H9 (cell line): ENCODE measurements at regions not wholly inside any gene's neighbourhood (a gene's known extent, or its start where the extent isn't known, plus 50 kb on each side); places are given as distances from the start of the nearest gene placed in this dataset.
"Not testable (repeated sequence)": the region's sequence is repeated elsewhere in the genome, so short reads cannot be mapped to it uniquely, and the experiment has no call there.

Experiments used
- DNase-seq: peaks from one replicate; pipeline ENCODE4 v3.0.0-alpha.2; 2017
- H2AFZ ChIP-seq: one replicate; pipeline ENCODE4 v1.6.1; 2013; ENCODE audit warnings: mild to moderate bottlenecking, low read length, control low read depth, moderate library complexity
- H2AK5ac ChIP-seq: 2 replicates; pipeline ENCODE4 v1.6.1; 2013; ENCODE audit warnings: low read length, control low read depth, mixed read lengths; ENCODE audit not compliant: insufficient read length
- H2BK120ac ChIP-seq: one replicate; pipeline ENCODE4 v1.6.1; 2013; ENCODE audit warnings: low read depth, mild to moderate bottlenecking, low read length, control low read depth, inconsistent platforms; ENCODE audit not compliant: poor library complexity, severe bottlenecking
- H2BK12ac ChIP-seq: 2 replicates; pipeline ENCODE4 v1.6.1; 2013; ENCODE audit warnings: low read length, control low read depth, mixed read lengths, low read depth; ENCODE audit not compliant: insufficient read length
- H2BK15ac ChIP-seq: 2 replicates; pipeline ENCODE4 v1.6.1; 2013; ENCODE audit warnings: low read depth, low read length, control low read depth
- H2BK20ac ChIP-seq: one replicate; pipeline ENCODE4 v1.6.1; 2013; ENCODE audit warnings: low read depth, mild to moderate bottlenecking, low read length, control low read depth, inconsistent platforms; ENCODE audit not compliant: poor library complexity, severe bottlenecking
- H2BK5ac ChIP-seq: 2 replicates; pipeline ENCODE4 v1.6.1; 2013; ENCODE audit warnings: low read length, control low read depth, mixed read lengths; ENCODE audit not compliant: insufficient read length
- H3K14ac ChIP-seq: 2 replicates; pipeline ENCODE4 v1.6.1; 2013; ENCODE audit warnings: low read length, control low read depth; ENCODE audit not compliant: insufficient read depth
- H3K18ac ChIP-seq: 2 replicates; pipeline ENCODE4 v1.6.1; 2013; ENCODE audit warnings: low read depth, mild to moderate bottlenecking, mixed read lengths, low read length, control low read depth; ENCODE audit not compliant: insufficient read length
- H3K23ac ChIP-seq: 2 replicates; pipeline ENCODE4 v1.6.1; 2013; ENCODE audit warnings: low read length, control low read depth, mixed read lengths, low read depth; ENCODE audit not compliant: insufficient read length
- H3K23me2 ChIP-seq: 2 replicates; pipeline ENCODE4 v1.6.1; 2013; ENCODE audit warnings: low read depth, mild to moderate bottlenecking, mixed read lengths, low read length, control low read depth; ENCODE audit not compliant: insufficient read length, poor library complexity, severe bottlenecking
- H3K27ac ChIP-seq: 2 replicates; pipeline ENCODE4 v1.5.1; 2013; ENCODE audit warnings: low read length, control low read depth, mixed read lengths, low read depth; ENCODE audit not compliant: insufficient read length
- H3K27me3 ChIP-seq: 2 replicates; pipeline ENCODE4 v1.6.1; 2013; ENCODE audit warnings: low read length, control low read depth, inconsistent platforms; ENCODE audit not compliant: insufficient read depth
- H3K4ac ChIP-seq: 2 replicates; pipeline ENCODE4 v1.6.1; 2013; ENCODE audit warnings: low read depth, mild to moderate bottlenecking, control low read depth, inconsistent platforms, low read length, moderate library complexity
- H3K4me1 ChIP-seq: 2 replicates; pipeline ENCODE4 v1.6.1; 2013; ENCODE audit warnings: low read length, control low read depth, inconsistent platforms; ENCODE audit not compliant: insufficient read depth
- H3K4me2 ChIP-seq: 2 replicates; pipeline ENCODE4 v1.6.1; 2013; ENCODE audit warnings: low read length, control low read depth, mixed read lengths; ENCODE audit not compliant: insufficient read length, insufficient read depth
- H3K56ac ChIP-seq: 2 replicates; pipeline ENCODE4 v1.6.1; 2013; ENCODE audit warnings: low read depth, mild to moderate bottlenecking, mixed read lengths, low read length, control low read depth; ENCODE audit not compliant: insufficient read length
- H3K79me1 ChIP-seq: 2 replicates; pipeline ENCODE4 v1.6.1; 2013; ENCODE audit warnings: low read depth, mild to moderate bottlenecking, moderate library complexity, low read length, control low read depth, inconsistent platforms; ENCODE audit not compliant: insufficient read depth, poor library complexity, severe bottlenecking
- H3K79me2 ChIP-seq: 2 replicates; pipeline ENCODE4 v1.6.1; 2013; ENCODE audit warnings: low read length, control low read depth, inconsistent platforms; ENCODE audit not compliant: insufficient read depth
- H3K9ac ChIP-seq: 2 replicates; pipeline ENCODE4 v1.6.1; 2013; ENCODE audit warnings: low read length, control low read depth, mixed read lengths; ENCODE audit not compliant: insufficient read length; ENCODE audit errors: extremely low read depth
- H3K9me3 ChIP-seq: one replicate; pipeline ENCODE4 v1.6.1; 2013; ENCODE audit warnings: low read depth, low read length, inconsistent platforms; ENCODE audit not compliant: control insufficient read depth
- H3T11ph ChIP-seq: one replicate; pipeline ENCODE4 v1.6.1; 2013; ENCODE audit warnings: mild to moderate bottlenecking, low read length, control low read depth, inconsistent platforms
- H4K20me1 ChIP-seq: one replicate; pipeline ENCODE4 v1.6.1; 2013; ENCODE audit not compliant: control insufficient read depth, insufficient read length, insufficient read depth
- H4K5ac ChIP-seq: 2 replicates; pipeline ENCODE4 v1.6.1; 2013; ENCODE audit warnings: low read depth, mild to moderate bottlenecking, mixed read lengths, low read length, control low read depth; ENCODE audit not compliant: insufficient read length
- H4K8ac ChIP-seq: replicated peaks from 2 replicates; pipeline ENCODE4 v1.6.1; 2013; ENCODE audit warnings: low read length, control low read depth, mixed read lengths, low read depth; ENCODE audit not compliant: insufficient read length
- H4K91ac ChIP-seq: 2 replicates; pipeline ENCODE4 v1.6.1; 2013; ENCODE audit warnings: low read depth, mild to moderate bottlenecking, moderate library complexity, mixed read lengths, low read length, control low read depth; ENCODE audit not compliant: insufficient read length
- H3K27ac Mint-ChIP-seq, 3 experiments: 2 replicates in 2 of 3; 3 replicates in 1 of 3; pipeline ENCODE4 v1.8.0; 2020 to 2021; ENCODE audit warnings: mixed read lengths in 3 of 3, mild to moderate bottlenecking in 1 of 3, moderate library complexity in 1 of 3
- H3K27me3 Mint-ChIP-seq: 2 replicates; pipeline ENCODE4 v1.8.0; 2021; ENCODE audit warnings: low read depth, mild to moderate bottlenecking, moderate library complexity, mixed read lengths
- H3K36me3 Mint-ChIP-seq, 3 experiments: 2 replicates in 2 of 3; 3 replicates in 1 of 3; pipeline ENCODE4 v1.8.0; 2020 to 2021; ENCODE audit warnings: low read depth in 3 of 3, mixed read lengths in 3 of 3; ENCODE audit not compliant: insufficient read depth in 1 of 3
- H3K4me1 Mint-ChIP-seq, 2 experiments: 2 replicates each; pipeline ENCODE4 v1.8.0; 2020; ENCODE audit warnings: mixed read lengths in 2 of 2
- H3K4me3 Mint-ChIP-seq, 2 experiments: 2 replicates in 1 of 2; 3 replicates in 1 of 2; pipeline ENCODE4 v1.8.0; 2020 to 2021; ENCODE audit warnings: mild to moderate bottlenecking in 2 of 2, mixed read lengths in 2 of 2, moderate library complexity in 1 of 2
- H3K9me3 Mint-ChIP-seq, 2 experiments: 2 replicates in 1 of 2; 3 replicates in 1 of 2; pipeline ENCODE4 v1.8.0; 2020; ENCODE audit warnings: mild to moderate bottlenecking in 2 of 2, mixed read lengths in 2 of 2, moderate library complexity in 1 of 2
- WGBS: extraction: QIAGEN DNeasy Blood & Tissue Kit; methylation state at CpG from one replicate; pipeline ENCODE4 v1.1.7; 2013; ENCODE audit warnings: missing lambda C conversion rate, low lambda C conversion rate, mixed read lengths; ENCODE audit not compliant: insufficient read length; ENCODE audit errors: extremely low coverage; 5-methylcytosine and 5-hydroxymethylcytosine counted together

DNA sequence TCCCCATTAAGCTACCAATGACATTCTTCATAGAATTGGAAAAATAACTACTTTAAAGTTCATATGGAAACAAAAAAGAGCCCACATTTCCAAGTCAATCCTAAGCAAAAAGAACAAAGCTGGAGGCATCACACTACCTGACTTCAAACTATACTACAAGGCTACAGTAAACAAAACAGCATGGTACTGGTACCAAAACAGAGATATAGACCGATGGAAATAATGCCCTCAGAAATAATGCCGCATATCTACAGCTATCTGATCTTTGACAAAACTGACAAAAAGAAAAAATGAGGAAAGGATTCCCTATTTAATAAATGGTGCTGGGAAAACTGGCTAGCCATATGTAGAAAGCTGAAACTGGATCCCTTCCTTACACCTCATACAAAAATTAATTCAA lies 1520.7 kb upstream of the TPTE start:
- H3K79me2 ChIP-seq, H4K5ac ChIP-seq, H4K91ac ChIP-seq, H3K23ac ChIP-seq, H3K14ac ChIP-seq, H3K4me2 ChIP-seq, H3K27me3 ChIP-seq, H2BK20ac ChIP-seq, H3K27ac ChIP-seq, H3K27ac Mint-ChIP-seq, H3K4me3 Mint-ChIP-seq, H2AFZ ChIP-seq, H4K20me1 ChIP-seq, H2AK5ac ChIP-seq, H3K9ac ChIP-seq, H3T11ph ChIP-seq, H2BK15ac ChIP-seq, H2BK120ac ChIP-seq, H3K56ac ChIP-seq, DNase-seq, H3K18ac ChIP-seq, H3K27me3 Mint-ChIP-seq, H3K79me1 ChIP-seq, H2BK12ac ChIP-seq, H2BK5ac ChIP-seq, H3K4me1 Mint-ChIP-seq, H3K23me2 ChIP-seq, H3K4me1 ChIP-seq, H4K8ac ChIP-seq, H3K4ac ChIP-seq: not testable (repeated sequence)
- Mint-ChIP-seq H3K9me3 (peaks cover 87 to 93% of the 10 kb centered on the region in 2 experiments), H3K36me3 (peaks cover 10 to 60% (median 28%) of the 10 kb centered on the region in 3 experiments; a peak in 6 of 7 replicates)
- peaks cover 76% of the 10 kb centered on the region for H3K9me3 ChIP-seq
- no CpG with 5 or more reads among the region's 2 CpGs for WGBS

DNA sequence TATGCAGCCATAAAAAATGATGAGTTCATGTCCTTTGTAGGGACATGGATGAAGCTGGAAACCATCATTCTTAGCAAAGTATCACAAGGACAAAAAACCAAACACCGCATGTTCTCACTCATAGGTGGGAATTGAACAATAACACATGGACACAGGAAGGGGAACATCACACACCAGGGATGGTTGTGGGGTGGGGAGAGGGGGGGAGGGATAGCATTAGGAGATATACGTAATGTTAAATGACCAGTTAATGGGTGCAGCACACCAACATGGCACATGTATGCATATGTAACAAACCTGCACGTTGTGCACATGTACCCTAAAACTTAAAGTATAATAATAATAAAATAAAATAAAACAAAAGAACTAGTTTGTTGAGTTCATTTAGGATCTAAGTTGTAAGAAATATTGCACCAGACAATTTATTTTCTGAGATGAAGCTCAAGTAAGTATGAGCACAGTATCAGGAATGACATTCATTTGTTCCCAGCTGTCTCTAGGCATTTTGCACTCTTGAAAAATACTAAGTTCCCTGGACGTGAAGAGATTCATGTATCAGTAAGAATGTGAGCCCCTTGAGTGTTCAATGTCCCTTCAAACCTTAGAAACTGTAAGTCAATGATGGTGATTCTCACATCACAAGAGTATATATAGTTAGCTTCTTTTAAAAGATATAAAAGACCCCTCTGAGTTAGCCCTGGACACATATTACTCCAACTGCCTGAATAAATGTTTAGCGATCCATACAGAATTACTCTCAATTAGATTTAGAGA lies 1519.3 kb upstream of the TPTE start:
- not testable (repeated sequence) for H3K4ac ChIP-seq, H3K9ac ChIP-seq, H3K27ac ChIP-seq, H2BK120ac ChIP-seq, H4K5ac ChIP-seq, DNase-seq, H3K14ac ChIP-seq, H2BK15ac ChIP-seq, H3K79me2 ChIP-seq, H4K8ac ChIP-seq, H2BK5ac ChIP-seq, H3K27ac Mint-ChIP-seq, H3K27me3 ChIP-seq, H3K18ac ChIP-seq, H3K56ac ChIP-seq, H2AFZ ChIP-seq, H2BK20ac ChIP-seq, H3K27me3 Mint-ChIP-seq, H4K91ac ChIP-seq, H3T11ph ChIP-seq, H3K23me2 ChIP-seq, H2AK5ac ChIP-seq, H3K4me2 ChIP-seq, H3K23ac ChIP-seq, H3K4me3 Mint-ChIP-seq, H3K4me1 Mint-ChIP-seq, H2BK12ac ChIP-seq, H4K20me1 ChIP-seq, H3K4me1 ChIP-seq, H3K79me1 ChIP-seq
- Mint-ChIP-seq H3K9me3 (peaks cover 91 to 96% of the 10 kb centered on the region in 2 experiments), H3K36me3 (peaks cover 10 to 69% (median 34%) of the 10 kb centered on the region in 3 experiments; a peak in 6 of 7 replicates)
- H3K9me3 ChIP-seq = peaks cover 77% of the 10 kb centered on the region
- WGBS = no CpG with 5 or more reads among the region's 5 CpGs
